ENCODE measurements at regions not wholly inside any gene's neighbourhood (a gene's known extent, or its start where the extent isn't known, plus 50 kb on each side); places are given as distances from the start of the nearest gene placed in this dataset.
"Not testable (repeated sequence)": the region's sequence is repeated elsewhere in the genome, so short reads cannot be mapped to it uniquely, and the experiment has no call there.

DNA sequence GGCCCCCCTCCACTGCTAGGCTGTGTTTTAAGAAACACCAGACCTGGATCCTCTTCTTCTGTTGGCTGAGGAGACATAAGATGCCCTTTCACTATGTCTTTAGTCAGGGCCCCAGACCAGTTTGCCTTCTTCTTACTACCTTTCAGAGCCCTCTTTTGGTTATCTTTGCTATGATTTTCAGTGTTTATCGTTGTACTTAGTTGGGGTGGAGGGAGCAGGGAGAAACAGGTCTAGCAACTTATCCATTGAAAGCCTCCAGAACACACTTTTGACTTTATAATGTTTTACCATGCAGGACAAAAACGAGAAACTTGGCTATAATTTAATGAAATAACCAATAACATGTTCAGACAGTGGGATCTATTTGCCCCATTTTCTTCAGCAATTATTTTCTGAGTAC, 525.2 kb downstream of the TNS3 start:
- no peak overlapping the region for H3K4me3 ChIP-seq (ENCODE audit: low read depth, low read length)
- no peak for DNase-seq (ENCODE audit: low read depth)
- TF ChIP-seq MYC (IDR thresholded peaks at IDR 0.05; ENCODE audit: low read depth, low read length): no peak
- TF ChIP-seq, protein P1, sequence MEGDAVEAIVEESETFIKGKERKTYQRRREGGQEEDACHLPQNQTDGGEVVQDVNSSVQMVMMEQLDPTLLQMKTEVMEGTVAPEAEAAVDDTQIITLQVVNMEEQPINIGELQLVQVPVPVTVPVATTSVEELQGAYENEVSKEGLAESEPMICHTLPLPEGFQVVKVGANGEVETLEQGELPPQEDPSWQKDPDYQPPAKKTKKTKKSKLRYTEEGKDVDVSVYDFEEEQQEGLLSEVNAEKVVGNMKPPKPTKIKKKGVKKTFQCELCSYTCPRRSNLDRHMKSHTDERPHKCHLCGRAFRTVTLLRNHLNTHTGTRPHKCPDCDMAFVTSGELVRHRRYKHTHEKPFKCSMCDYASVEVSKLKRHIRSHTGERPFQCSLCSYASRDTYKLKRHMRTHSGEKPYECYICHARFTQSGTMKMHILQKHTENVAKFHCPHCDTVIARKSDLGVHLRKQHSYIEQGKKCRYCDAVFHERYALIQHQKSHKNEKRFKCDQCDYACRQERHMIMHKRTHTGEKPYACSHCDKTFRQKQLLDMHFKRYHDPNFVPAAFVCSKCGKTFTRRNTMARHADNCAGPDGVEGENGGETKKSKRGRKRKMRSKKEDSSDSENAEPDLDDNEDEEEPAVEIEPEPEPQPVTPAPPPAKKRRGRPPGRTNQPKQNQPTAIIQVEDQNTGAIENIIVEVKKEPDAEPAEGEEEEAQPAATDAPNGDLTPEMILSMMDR (IDR thresholded peaks at IDR 0.05; ENCODE audit: low read depth, low read length): no peak
- no peak for TF ChIP-seq POLR2A (IDR thresholded peaks at IDR 0.05; ENCODE audit: extremely low read depth, insufficient read length)

DNA sequence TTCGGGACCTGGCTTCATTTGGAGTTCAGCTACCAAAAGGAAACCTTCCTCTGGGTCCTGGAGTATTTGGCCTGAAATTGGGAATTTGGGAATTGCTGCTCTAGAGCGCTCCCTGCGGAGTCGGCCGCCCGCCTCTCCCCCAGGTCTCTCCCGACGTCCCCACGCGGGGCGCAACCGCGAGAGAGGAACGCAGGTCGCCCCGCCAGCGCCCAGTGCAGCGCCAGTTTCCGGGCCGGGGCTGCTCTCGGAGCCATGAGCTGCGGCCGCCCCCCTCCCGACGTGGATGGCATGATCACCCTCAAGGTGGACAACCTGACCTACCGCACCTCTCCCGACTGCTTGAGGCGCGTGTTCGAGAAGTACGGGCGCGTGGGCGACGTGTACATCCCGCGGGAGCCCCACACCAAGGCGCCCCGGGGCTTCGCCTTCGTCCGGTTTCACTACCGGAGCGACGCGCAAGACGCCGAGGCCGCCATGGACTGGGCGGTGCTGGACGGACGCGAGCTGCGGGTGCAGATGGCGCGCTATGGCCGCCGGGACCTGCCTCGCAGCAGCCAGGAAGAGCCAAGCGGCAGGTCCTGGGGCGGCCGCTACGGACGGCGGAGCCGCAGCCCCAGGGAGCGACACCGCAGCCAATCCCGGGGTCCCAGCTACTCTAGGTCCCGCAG, 529.2 kb downstream of the TNS3 start:
- not testable (repeated sequence) for DNase-seq (ENCODE audit: low read depth); H3K4me3 ChIP-seq (ENCODE audit: low read depth, low read length)

DNA sequence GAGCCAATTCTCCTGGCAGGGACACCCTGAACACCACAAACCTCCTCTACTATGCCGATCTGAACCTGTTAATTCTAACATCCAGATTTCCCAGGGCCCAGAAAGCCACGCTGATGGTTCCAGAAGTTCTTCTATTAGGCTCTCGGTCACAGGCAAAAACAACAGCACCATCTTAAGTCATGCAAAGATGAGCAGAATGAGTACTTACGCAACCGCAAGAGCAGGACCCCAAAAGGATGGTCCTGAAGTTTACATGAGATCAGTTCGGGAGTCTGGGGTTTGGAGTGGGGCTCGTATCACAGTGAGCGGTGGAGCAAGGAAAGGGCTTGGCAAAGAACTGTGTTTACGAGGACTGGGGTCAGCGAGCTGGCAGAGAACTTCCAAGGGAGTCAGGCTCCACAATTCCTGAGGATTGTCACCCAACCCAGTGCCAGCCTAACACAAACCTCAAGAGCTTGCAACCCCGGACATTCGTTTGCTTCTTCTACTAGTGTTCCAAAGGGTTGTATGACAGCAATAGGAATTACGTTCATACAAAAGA, 532.6 kb downstream of the TNS3 start:
- H3K4me3 ChIP-seq (ENCODE audit: low read depth, low read length): no peak overlapping the region
- TF ChIP-seq, protein P2, sequence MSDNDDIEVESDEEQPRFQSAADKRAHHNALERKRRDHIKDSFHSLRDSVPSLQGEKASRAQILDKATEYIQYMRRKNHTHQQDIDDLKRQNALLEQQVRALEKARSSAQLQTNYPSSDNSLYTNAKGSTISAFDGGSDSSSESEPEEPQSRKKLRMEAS (IDR thresholded peaks at IDR 0.05; ENCODE audit: low read depth, low read length): no peak
- no peak for DNase-seq (ENCODE audit: low read depth)

DNA sequence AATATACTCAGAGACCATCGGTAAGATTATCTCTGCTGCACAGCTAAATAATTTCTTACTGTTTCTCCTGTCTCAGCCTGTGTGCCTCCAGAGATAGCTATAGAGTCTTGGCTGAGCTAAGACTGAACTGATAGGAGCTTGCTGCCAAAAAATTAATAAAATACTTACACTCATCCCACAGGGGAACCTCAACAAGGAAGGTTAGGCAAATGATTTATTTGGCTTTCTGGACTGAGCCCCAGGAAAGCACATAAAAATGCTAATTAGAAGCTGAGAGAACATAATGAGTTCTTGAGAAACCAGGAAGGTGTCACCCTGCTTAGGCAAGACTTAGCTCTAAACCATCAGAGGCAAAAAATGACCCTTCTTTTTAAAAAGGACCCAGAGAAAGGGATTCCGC, 534.5 kb downstream of the TNS3 start:
- no peak overlapping the region for H3K4me3 ChIP-seq (ENCODE audit: low read depth, low read length)
- no peak for TF ChIP-seq POLR2A (IDR thresholded peaks at IDR 0.05; ENCODE audit: extremely low read depth, insufficient read length)
- no peak for TF ChIP-seq MYC (IDR thresholded peaks at IDR 0.05; ENCODE audit: low read depth, low read length)
- TF ChIP-seq, protein P2 (IDR thresholded peaks at IDR 0.05; ENCODE audit: low read depth, low read length): no peak
- TF ChIP-seq, protein P1 (IDR thresholded peaks at IDR 0.05; ENCODE audit: low read depth, low read length): no peak
- no peak for DNase-seq (ENCODE audit: low read depth)

DNA sequence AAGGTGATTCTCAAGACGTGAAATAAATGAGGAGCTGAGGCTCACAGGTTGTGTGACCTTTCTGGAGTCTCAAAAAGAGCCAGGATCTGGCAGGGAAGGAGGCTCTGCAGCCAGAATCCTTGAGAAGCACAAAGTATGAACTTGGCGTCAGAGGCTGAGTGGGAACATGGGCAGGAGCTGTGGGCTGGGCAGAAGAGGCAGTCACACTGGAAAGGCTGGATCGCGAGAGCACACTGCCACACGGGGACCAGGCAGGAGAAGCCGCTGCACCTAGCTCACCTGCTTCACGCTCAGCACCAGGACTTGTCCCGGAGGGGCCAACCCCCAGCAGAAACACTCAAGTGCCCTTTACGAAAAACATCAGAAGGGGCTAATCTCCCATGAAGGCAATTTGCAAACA, 535.0 kb downstream of the TNS3 start:
- no peak overlapping the region for H3K4me3 ChIP-seq (ENCODE audit: low read depth, low read length)
- no peak for DNase-seq (ENCODE audit: low read depth)
- TF ChIP-seq, protein P2 (IDR thresholded peaks at IDR 0.05; ENCODE audit: low read depth, low read length): no peak
- TF ChIP-seq MYC (IDR thresholded peaks at IDR 0.05; ENCODE audit: low read depth, low read length) (no peak), POLR2A (IDR thresholded peaks at IDR 0.05; ENCODE audit: extremely low read depth, insufficient read length) (no peak)
- TF ChIP-seq, protein P1 (IDR thresholded peaks at IDR 0.05; ENCODE audit: low read depth, low read length): no peak

DNA sequence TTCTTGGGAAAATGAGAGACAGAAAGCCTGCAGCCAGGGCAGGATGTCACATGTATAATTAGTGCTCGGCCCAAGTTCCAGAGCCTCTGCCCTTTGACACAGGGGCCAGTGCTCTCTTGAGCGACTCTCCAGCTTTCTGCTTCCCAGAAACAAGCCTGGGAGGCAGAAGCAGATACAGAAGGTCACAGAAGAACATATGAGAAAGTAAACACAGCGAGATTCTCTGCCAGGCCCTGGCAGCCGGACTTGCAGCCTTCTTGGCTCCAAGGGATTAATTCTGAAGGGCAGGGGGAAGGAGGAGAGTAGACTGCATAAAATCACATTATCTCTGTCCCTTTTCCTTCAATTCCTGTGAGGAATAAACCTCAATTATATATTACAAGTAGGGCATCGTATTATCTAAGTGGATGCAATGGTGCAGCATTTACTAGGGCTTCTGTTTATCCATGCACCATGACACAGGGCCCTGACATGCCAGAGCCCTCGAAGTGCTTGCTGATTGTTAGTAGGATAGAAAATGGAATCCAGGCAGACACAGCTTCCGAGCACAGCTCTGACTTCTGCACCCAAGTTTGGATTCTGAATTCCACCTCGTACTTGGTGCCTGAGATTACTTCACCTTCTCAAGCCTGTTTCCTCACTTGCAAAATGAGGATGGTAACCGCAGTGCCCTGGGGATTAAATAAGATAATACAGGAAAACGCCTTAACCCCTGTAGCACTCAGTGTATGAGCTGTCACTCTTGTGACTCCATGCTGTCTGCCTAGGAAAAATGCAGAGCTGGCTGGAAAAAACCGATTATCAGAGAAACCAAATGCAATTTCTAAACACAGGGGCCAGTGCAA, 536.5 kb downstream of the TNS3 start:
- TF ChIP-seq, protein P2 (IDR thresholded peaks at IDR 0.05; ENCODE audit: low read depth, low read length): no peak
- TF ChIP-seq POLR2A (IDR thresholded peaks at IDR 0.05; ENCODE audit: extremely low read depth, insufficient read length) (no peak), MYC (IDR thresholded peaks at IDR 0.05; ENCODE audit: low read depth, low read length) (no peak)
- TF ChIP-seq, protein P1 (IDR thresholded peaks at IDR 0.05; ENCODE audit: low read depth, low read length): no peak
- H3K4me3 ChIP-seq (ENCODE audit: low read depth, low read length): no peak overlapping the region
- DNase-seq (ENCODE audit: low read depth): peak; percentile 54
